CD4-positive, alpha-beta T cell treated with Interleukin-1 beta for 1 hour (primary cell): ENCODE measurements at regions not wholly inside any gene's neighbourhood (a gene's known extent, or its start where the extent isn't known, plus 50 kb on each side); places are given as distances from the start of the nearest gene placed in this dataset.
"Not testable (repeated sequence)": the region's sequence is repeated elsewhere in the genome, so short reads cannot be mapped to it uniquely, and the experiment has no call there.

Source experiments
- DNase-seq, 2 donors: peaks; one replicate each; pipeline ENCODE4 v3.0.0-alpha.2; 2020 to 2022

DNA sequence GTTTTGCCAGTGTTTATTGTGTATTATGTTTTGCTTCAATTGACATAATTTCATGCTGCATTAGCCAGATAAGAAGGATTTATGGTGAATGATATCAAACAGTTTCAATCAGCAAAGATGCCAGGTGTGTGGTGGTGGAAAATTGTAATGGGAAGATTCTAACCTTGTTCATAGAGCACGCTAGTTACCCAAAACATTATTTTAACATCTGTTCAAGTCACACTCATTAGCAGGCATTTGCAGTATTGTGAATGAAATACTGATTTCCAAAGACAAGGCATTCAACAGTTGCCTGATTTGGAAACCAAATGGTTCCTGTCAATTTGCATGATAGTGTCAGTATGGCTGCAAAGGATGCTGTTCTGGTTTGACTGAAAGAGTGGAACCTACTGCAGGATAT, 129.7 kb downstream of the EPC1 start:
- DNase-seq, result no peak

DNA sequence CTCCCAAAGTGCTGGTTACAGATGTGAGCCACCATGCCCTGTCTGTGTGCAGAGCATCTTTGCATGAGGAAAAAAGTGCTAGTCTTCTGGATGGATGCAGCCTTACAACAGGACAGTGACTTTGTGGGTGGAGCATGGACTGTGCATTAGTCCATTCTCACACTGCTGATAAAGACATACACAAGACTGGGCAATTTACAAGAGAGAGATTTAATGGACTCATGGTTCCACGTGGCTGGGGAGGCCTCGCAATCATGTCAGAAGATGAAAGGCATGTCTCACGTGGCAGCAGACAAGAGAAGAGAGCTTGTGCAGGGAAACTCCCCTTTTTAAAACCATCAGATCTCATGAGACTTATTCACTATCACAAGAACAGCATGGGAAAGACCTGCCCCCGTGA, 133.1 kb downstream of the EPC1 start:
- not testable (repeated sequence) for DNase-seq

DNA sequence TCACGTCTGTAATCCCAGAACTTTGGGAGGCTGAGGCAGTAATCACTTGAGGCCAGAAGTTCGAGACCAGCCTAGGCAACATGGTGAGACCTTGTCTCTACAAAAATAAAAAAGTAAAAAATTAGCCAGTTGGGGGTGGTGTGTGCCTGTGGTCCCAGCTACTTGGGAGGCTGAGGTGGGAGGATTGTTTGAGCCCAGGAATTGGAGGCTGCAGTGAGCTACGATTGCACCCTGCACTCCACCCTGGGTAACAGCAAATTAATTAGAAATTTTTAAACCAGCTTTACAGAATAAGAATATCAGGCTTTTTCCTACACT, 136.0 kb downstream of the EPC1 start:
- no peak for DNase-seq

DNA sequence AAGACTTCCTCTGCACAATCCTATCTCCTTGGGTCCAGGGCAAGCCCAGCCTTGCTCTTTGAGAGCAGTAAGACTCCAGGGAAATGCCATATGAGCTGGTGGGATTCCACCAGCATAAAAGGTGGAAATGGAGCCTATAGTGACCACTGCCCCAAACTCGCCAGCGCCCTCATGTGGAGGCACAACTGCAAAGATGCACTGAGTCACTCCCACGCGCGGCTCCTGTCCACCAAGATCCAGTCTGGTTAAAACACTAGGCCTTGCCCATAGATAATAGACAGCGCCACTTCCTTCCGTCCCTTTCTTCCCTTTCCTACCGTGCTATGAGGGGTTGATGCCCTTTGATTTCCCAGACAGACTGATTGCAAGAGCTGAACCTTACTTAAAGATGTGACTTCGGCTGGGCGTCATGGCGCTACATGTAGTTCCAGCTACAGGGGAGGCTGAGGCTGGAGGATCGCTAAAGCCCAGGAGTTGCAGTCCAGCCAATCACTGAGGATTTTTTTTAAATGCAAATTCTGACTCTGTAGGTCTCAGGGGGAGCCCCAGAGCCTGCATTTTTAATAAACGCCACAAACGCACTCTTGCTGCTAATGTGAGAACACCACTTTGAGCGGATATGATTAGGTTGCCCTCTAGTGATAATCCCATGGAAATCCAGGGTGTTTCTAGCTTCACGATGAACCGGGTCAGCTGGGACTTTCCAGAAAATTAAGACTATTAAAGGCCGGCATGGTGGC, 136.5 kb downstream of the EPC1 start:
- no peak for DNase-seq

DNA sequence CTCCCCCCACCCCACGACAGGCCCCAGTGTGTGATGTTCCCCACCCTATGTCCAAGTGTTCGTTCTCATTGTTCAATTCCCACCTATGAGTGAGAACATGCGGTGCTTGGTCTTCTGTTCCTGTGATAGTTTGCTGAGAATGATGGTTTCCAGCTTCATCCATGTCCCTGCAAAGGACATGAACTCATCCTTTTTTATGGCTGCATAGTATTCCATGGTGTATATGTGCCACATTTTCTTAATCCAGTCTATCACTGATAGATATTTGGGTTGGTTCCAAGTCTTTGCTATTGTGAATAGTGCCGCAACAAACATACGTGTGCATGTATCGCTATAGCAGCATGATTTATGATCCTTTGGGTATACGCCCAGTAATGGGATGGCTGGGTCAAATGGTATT, 139.0 kb downstream of the EPC1 start:
- DNase-seq, result not testable (repeated sequence)

DNA sequence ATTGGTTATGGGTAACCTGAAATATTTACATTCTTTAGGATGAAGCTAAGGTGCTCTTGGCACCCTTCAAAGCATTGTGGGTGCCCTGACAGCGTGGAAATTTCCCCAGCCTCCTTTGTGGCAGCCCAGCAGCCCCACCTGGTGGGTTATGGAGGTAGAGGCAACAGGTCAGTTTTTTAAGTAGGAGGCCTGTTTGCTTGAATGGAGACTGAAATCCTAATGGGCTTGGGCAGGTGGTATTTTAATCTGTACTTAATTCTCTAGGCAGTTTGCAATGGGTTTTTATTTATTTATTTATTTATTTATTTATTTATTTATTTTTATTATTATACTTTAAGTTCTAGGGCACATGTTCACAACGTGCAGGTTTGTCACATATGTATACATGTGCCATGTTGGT, 139.4 kb downstream of the EPC1 start:
- DNase-seq, result peak; percentile 43 to 51

DNA sequence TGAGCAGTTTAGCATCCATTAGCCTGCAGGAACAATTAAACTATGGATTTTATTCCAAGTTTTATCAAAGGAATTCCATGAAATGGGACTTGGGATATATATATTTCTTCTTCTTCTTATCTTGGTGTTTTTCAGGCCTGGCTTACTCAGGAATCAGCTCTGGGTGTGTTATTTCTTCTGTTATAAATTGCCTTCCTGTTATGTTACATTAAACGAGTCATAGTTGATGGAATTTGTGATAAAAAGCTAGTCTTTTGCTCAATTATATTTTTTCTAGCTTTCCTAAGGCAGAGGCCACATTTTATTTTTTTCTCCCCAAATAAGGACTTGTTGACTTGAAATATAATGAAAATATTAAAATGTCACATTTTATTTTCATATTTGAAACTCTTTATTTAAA, 141.3 kb downstream of the EPC1 start:
- no peak for DNase-seq

DNA sequence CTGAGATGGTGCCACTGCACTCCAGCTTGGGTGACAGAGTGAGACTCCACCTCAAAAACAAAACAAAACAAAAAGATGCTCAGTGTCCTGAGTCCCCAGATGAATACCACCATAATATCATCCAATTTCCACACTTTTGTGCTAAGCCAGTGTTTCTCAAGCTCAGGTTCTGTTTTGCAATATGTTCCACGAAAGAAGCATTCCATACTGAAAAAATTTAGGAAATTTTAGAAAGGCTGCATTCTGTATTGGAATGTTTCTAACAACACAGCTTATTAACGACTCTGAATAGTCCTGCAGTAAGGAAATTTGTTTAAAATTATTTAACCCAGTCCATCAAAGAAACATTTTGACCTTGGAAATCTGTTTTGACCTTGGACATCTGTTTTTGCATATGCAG, 142.4 kb downstream of the EPC1 start:
- DNase-seq, result no peak

DNA sequence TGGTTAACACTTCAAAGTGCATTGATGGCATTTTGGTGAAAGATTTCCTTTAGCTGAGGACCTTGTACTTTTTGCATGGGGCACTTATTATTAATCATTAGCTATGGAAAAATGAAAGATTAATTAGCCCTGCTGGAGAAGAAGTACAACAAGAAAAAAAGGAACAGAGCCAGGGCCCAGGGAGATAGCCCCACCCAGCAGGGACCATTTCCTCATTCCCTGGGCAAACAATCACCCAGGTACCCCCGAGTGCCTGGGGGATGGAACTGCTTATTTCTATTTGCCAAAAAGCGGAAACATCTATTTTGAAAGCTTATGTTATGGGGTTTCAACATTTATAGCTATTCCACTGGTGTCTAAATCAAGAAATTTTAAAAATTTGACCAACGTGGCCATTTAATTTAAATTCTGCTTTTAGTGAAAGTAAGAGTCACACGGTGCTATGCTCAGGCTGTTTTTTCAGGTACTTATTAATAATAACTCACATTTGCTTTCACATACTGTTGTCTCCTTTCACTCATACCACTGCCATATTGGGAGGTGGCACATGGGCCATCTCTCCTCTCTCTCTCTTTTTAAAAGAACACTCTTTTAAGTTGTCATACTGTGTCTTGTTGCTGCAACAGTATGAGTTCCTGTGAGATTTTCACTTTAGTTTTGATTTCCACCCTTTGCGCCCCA, 143.6 kb upstream of the KIF5B start:
- peak; percentile 3 to 38 for DNase-seq

DNA sequence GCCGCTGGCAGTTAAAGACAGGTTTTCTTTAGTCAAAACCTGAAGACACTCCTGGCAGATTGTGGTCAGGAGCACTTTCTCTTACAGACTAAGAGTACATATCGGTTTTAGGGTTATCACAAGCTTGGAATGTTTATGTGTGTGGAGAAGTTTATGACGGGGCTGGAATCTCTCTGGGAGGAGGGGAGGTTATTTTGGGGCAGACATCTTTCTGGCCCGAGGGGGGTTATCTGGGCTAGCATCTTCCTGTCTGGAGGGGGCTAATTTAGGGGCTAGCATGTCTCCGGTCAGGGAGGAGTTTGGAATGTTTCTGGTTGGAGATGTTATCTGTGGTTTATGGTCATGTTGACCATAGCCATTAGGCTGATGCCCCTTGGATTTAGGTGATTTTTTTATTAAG, 141.2 kb upstream of the KIF5B start:
- DNase-seq, result no peak

DNA sequence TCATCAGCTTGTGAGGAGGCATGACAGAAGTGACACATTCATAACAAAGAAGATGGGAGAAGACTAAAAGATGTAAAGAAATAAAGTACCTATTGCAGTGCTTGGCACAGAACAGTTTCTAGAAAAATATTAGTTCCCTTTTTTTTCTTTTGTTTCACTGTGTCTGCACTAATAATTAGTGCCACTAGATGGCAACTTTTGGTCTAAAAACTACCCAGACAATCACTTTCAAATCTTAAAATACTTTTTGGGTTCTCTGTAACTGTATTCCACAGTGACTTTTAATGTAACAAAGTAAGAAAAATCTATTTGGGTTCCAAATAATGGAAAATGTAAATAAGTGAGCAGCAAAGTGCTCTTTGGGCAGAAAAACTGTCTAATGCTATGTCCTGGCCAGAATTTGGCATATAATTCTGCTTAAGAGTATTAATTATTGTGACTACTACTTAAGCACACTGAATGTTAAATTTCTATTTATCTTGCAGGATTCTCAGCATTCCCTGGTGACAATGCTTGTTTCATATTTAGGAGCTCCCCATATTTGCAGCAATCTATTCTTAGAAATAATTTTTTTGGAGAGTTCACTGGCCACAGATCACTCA, 134.8 kb upstream of the KIF5B start:
- peak in 1 of 2 donors; percentile 53 for DNase-seq

DNA sequence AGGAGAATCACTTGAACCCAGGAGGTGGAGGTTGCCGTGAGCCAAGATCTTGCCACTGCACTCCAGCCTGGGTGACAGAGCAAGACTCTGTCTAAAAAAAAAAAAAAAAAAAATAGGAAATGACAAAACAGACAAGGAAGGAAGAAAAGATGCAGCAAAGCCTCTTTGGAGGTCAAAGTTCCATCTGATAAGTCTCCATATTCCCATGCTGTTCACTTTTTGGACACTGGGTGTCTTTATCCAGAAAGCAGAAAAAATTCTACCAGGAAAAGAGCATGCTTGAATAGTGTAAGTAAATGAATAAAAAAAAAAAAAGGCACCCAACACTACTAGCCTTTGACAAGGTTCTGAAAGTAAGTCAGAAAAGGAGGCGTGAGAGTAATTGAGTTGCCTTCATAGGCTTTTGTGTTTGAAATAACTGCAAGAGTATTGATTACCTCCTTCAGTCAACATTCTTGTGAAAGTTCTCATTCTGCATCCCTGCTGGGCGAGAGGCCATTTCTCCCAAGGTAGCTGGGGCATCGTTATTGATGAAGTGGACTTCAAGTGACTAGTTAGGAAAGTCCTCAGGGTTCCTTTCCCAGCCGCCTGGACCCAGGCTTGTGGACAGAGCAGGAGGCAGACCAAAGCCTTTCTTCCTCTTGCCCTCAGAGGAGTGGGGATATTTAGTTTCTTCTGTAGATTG, 133.3 kb upstream of the KIF5B start:
- no peak for DNase-seq

DNA sequence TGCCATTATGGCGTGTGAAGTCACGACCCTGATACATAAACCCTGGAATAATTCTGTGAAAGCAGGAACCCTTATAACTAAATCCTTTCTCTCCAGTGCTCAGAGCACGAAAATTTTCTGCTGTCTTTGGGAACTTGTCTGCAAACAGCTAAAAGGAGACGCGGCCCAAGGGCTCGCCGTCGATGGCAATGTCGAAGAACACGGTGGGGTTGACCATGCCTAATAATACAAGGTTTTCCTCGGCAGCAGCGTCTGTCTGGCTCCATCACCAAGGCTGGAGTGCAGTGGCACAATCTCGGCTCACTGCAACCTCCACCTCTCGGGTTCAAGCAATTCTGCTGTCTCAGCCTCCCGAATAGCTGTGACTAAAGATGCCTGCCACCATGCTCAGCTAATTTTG, 132.4 kb upstream of the KIF5B start:
- DNase-seq, result not testable (repeated sequence)

DNA sequence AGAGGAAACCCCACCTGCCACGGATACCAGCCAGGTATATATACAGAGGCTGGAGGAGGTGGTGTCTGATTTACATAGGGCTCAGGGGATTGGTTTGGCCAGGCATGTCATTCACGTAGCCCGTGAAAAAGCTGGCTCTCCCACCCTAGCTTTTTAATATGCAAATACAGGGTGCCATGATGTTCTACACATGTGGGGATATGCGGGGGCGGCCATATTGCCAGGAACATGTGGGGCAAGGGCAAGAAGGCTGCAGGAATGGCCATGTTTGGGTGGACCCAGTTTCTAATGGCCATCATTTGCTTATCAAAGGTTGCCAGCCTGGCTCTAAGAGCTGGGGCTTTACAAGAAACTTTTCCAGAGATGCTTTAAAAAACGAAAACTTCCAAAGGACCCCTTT, 131.5 kb upstream of the KIF5B start:
- no peak for DNase-seq

DNA sequence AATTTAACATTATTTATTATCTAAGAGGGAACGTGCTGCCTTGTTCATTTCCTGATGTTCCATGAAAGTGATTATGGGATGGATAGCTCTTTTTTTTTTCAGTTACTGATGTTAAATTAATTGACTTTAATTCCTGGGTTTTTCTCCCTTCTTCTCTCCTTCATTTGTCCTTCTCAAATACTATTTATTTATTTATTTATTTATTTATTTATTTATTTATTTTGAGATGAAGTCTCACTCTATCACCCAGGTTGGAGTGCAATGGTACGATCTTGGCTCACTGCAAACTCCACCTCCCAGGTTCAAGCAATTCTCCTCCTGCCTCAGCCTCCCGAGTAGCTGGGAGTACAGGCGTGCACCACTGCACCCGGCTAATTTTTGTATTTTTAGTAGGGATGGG, 127.4 kb upstream of the KIF5B start:
- not testable (repeated sequence) for DNase-seq

DNA sequence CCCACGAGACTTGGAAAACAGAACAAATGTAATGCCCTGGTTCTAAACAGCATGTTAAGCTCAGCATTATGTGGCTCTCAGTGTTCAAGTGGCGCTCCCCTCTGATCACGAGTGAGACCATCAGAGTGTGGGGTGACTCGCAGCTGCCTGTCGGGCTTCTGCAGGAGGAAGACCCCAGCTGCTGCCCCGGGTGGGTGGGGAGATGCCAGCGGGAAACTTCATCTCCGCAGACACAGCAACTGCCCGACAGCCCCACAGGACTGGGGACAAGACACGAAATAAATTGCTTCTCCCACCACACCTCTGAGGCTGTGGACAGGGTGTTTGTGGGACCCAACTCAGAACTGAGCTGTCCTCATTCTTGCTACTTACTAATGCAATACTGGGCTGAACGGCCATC, 126.3 kb upstream of the KIF5B start:
- no peak for DNase-seq

DNA sequence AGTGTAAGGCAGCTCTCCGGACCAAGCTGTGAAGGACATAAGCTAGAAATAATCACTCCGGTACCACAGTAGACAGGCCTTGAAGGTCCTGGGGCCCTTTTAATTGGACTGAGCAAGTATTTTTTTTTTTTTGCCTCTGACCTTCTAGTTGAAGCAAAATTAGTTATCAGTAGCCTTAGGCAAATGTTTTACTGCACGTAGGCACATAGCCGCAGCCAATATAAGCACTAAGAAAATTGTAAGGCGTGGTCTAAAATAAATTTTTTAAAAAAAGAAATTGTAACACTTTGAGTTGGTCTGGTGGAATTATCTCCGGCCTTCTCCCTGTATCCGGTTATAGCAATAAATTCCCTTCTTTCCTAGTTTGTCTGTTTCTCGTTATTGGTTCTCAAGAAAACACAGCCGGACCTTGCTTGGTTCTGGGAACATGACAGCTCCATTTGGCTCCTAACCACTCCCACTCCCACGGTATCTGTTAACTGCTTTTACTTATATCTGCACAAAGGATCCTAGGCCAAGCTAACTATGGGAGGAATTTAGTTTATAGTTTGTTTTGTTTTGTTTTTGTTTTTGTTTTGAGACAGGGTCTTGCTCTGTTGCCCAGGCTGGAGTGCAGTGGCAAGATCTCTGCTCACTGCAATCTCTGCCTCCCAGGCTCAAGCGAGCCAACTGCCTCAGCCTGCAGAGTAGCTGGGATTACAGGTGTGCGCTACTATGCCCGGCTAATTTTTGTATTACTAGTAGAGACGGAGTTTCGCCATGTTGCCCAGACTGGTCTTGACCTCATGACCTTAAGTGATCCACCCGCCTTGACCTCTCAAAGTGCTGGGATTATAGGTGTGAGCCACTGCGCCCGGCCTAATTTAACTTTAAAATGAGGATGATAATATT, 124.4 kb upstream of the KIF5B start:
- no peak for DNase-seq

DNA sequence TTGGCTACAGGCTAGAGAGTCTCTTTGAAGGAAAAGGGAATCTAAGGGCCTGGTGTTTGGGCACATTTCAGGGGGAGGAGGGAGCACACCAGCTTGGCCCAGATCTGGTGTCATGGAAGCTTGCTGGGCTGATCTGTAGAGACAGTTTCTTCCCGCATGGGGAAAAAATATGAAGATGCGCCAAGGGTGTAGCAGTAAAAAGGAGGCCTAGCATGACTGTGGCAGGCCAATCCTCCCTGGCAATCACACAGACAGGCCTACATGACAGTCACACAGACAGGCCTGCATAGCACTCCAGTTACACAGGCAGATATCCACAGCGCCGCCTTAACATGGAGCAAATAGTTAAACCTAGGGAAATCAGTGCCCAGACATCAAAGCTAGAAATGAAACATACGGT, 123.6 kb upstream of the KIF5B start:
- DNase-seq, result no peak

DNA sequence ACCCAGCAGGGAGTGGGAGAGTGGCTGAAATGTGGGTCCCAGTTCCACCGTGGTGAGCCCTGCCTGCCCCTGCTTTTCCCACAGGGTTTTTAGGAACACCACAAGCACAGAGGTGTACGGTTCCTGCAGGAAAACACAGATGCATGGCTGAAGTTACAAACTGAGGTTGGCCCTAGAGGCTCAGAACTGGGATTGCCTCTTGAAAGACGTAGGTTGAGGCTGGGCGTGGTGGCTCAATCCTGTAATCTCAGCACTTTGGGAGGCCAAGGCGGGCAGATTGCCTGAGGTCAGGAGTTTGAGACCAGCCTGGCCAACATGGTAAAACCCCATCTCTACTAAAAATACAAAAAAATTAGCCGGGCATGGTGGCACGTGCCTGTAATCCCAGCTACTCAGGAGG, 121.4 kb upstream of the KIF5B start:
- DNase-seq, result not testable (repeated sequence)

DNA sequence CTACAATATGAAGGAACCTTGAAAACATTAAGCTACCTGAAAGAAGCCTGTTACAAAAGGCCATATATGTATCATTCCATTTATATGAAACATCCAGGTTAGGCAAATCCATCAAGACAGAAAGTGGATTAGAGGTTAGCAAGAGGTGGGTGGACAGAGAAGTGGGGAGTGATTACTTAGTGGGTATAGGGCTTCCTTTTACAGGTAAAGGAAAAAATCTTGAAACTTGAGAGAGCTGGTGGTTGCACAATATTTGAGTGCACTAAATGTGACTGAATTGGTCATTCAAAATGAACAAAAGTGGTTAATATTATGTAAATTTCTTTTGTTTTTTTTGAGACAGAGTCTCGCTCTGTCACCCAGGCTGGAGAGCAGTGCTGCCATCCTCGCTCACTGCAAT, 119.4 kb upstream of the KIF5B start:
- DNase-seq, result no peak

DNA sequence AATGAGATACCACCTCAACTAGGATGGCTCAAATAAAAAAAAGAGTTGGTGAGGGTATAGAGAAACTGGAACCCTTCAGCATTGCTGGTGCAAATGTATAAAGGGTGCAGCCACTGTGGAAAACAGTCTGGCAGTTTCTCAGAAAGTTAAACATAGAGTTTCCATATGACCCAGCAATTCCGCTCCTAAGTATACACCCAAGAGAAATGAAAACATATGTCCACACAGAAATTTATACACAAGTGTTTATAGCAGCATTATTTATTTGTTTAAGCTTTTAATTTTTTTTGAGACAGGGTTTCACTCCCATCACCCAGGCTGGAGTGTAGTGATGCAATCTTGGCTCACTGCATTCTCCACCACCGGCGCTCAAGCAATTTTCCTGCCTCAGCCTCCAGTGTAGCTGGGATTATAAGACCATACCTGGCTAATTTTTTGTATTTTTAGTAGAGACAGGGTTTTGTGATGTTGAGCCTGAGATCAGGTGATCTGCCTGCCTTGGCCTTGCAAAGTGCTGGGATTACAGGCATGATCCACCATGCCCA, 118.2 kb upstream of the KIF5B start:
- no peak for DNase-seq

DNA sequence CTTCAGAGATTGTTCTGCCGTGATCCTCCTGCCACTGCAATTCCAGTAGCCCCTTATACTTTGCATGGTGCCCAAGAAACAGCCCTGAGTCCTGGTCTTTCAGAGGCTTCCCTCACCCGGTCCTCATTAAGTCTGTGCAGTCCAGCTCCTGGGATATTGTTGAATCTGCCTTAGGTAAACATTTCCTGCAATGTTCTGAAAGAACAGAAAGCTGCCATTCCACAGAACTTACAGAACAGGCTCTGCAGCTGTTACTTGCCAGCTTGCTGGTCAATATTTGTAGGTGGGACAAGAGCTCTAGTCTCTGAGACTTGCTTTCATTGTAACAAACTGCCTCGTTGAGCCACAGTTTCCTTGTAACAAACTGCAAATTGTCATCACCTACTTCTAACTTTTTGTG, 115.0 kb upstream of the KIF5B start:
- no peak for DNase-seq

DNA sequence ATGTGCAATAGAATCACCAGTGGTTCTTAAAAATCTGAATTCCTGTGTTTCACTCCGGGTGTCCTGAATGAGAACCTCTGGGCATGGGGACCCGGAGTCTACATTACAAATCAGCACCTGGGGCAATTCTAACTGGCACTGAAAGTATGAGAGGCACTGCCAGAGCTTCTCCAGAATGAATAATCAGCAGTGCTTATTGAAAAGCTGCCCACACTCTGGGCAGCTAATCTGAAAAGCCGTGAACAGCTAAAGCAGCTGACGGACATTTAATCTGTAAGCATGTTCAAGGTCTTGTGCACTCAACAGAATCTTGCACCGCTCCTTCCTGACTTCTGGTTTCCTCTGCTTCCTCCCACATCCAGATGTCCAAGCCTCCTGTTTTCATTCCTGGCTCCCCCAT, 113.3 kb upstream of the KIF5B start:
- DNase-seq, result no peak
